SK-N-SH (cell line): ENCODE measurements at regions not wholly inside any gene's neighbourhood (a gene's known extent, or its start where the extent isn't known, plus 50 kb on each side); places are given as distances from the start of the nearest gene placed in this dataset.

Source experiments
- FOXM1 ChIP-seq: IDR thresholded peaks from 2 replicates; pipeline ENCODE4 v1.4.0; 2012; ENCODE audit warnings: low read depth, mild to moderate bottlenecking
- POLR2AphosphoS5 ChIP-seq: IDR thresholded peaks from 2 replicates; pipeline ENCODE4 v1.6.1; 2012; ENCODE audit warnings: low read depth, low read length

DNA sequence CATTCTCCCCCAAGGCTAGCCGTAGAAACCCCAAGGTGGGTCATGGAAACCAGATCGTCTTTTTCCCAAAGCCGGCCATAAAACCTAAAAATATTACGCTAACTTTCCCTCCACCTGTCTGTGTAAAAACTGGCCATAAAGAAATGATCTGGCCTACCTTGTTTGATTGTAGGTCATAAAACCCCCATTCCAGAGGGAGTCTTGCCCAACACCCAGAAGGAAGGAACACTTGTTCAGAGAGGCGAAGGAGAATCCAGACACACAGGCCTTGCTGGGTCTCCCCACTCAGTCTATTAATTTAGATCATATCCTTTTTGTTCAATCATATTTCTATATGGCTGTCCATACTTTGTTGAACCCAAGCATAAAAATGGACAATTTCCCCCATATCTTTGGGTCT is 344.7 kb downstream of the HRH4 start:
- TF ChIP-seq POLR2AphosphoS5: no peak
- no peak for TF ChIP-seq FOXM1
